ENCODE measurements at regions not wholly inside any gene's neighbourhood (a gene's known extent, or its start where the extent isn't known, plus 50 kb on each side); places are given as distances from the start of the nearest gene placed in this dataset.

- DNase-seq (ENCODE audit: low read depth in 4 of 4, low spot score in 1 of 4): no peak
These were observed 125.1 kb upstream of the VIPR2 start for GRCh38 chr7:159269745-159270144.

DNA sequence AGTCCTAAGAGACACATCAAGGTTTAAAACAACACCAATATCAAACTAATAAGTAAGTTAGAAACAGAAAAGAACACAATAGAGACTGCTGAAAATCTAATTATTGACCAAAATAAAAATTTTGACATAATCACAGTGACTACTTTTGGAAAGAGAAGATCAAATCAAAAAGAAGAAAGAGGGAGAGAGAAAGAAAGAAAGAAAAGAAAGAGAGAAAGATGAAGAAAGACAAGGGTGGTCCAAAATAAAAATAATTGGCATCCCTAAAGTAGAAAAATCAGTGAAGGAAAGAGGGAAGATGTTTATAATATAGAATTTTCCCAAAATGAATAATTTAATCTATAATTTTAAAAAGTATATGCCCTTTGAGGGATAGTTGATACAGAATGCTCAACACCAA is 118.8 kb upstream of the VIPR2 start:
- no peak for DNase-seq (ENCODE audit: low read depth in 4 of 4, low spot score in 1 of 4)

DNA sequence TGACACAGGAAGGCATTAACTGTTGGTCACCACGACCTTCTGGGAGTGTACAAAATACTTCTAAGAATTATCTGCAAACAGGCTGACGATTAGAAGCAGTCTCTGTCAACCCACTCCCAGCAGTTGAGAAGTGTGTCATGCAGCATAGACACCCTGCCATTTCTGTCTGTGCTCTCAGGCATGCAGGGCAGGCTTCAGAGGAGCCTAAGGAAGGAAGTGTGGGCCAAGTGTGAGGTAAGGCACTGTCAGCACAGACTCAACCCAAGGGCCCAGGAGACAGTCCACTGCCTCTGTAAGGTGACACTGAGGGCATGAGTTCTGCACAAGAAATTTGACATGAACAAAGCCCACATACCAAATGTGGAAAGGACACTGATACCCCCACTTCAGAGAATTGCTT is 109.0 kb upstream of the VIPR2 start:
- DNase-seq (ENCODE audit: low read depth in 4 of 4, low spot score in 1 of 4): no peak

DNA sequence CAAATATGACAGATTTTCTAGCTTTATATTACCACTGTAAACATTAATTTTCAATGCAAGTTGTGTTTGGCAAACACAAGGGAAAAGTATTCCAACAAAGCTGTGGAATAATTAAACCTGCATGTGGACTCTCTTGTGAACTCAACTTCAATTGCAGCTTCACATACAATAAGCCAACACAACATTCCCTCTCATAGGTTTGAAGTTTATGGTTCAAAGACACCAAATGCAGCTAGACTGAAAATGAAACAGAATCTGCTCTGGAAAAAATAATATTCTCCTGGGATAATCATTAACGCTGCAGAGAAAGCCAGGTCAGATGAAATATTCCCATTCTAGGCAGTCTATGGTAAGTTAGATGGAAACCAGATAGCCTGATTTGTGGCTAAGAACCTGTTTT is 105.8 kb upstream of the VIPR2 start:
- DNase-seq (ENCODE audit: low read depth in 4 of 4, low spot score in 1 of 4): no peak

- DNase-seq (ENCODE audit: low read depth in 4 of 4, low spot score in 1 of 4): no peak
These were observed 105.0 kb upstream of the VIPR2 start for GRCh38 chr7:159249671-159250070.

GRCh38 chr7:159247910-159248309 is 103.2 kb upstream of the VIPR2 start:
- DNase-seq (ENCODE audit: low read depth in 4 of 4, low spot score in 1 of 4): no peak

DNA sequence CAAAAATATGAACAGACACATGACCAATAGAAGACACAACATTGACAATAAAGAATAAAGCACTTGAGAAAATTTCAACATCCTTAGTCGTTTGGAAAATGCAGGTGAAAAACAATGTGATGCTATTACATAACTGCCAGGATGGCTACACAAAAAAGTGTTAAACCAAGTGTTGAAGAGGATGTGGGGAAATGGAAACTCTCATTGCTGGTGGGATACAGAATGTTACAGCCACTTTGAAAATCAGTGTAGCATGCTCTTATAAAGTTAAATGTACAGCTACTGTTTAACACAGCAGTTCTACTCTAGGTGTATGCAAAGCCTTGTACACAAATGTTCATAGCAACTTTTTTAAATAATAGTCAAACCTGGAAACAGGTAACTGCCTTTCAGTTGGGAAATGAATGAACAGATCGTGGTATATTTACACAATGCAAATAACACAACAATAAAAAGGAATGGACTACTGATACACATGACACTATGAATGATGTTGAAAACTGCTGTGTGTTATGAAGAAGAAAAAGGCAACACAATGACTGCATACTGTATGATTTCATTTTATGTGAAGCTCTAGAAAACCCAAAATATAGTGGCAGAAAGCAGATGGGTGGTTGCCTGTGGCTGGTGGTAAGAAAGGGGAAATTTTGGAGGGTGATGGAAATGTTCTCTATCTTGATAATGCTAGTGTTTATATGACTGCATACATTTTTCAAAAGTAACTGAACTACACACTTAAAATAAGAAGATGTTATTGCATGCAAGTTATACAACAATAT is 102.2 kb upstream of the VIPR2 start:
- DNase-seq (ENCODE audit: low read depth in 4 of 4, low spot score in 1 of 4): no peak

DNA sequence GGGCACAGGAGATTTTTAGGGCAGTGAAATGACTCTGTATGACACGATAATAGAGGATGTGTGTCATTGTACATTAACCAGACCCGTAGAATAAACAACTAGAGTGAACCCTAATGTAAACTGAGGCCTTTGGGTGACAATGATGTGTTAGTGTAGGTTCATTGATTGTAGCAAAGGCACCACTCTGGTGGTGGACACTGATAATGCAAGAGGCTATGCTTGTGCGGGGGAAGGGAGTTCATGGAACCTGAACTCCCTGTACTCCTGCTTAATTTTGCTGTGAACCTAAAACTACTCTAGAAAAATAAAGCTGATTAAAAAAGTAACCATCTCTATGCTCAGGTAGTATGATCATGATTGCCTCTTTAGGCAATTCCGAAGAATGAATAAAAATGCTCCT is 96.3 kb upstream of the VIPR2 start:
- no peak for DNase-seq (ENCODE audit: low read depth in 4 of 4, low spot score in 1 of 4)

- DNase-seq (ENCODE audit: low read depth in 4 of 4, low spot score in 1 of 4): no peak
These were observed 94.4 kb upstream of the VIPR2 start for GRCh38 chr7:159239028-159239427.

DNA sequence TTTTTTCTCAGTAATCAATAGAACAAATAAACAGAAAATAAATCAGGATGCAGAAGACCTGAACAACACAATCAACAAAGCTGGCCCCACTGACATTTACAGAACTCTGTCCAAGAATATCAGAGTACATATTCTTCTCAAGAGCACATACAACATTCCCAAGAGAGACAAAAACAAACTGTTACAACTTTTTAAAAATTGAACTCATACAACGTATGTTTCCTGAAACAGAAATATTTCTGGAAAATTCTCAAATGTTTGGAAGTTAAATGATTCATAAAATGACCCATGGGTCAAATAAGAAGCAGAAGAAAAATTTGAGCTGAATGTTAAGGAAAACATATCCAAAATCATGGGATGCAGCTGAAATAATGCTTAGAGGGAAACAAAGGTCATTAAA is 93.9 kb upstream of the VIPR2 start:
- DNase-seq (ENCODE audit: low read depth in 4 of 4, low spot score in 1 of 4): no peak

DNA sequence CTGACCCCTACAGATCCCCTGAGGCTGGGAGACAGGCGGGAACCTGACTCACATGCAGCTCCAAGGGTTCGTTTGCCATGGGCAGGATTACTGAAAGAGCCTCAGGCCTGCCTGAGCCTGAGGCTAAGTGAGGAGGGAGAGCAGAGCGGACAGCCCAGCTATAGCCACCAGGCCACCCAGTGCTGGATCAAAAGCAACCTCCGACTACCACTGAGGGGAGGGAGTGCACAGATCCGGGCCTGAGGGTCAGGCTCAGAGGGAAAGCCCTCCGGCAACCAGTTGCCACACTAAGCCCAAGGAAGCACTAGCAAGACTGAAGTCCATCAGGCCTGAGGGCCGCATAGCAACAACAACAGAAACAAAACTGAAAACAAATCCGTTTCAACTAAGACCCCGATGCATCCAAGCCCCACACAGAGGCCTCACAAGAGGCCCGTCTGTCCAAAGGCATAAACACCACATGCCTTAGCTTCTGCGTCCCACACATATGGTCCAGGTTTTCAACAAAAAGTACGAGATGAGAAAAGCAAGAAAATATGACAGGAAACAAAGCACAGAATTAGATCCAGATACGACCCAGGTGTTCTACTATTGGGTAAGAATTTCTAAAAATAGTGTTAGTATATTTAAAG is 92.5 kb upstream of the VIPR2 start:
- DNase-seq (ENCODE audit: low read depth in 4 of 4, low spot score in 1 of 4): no peak

DNA sequence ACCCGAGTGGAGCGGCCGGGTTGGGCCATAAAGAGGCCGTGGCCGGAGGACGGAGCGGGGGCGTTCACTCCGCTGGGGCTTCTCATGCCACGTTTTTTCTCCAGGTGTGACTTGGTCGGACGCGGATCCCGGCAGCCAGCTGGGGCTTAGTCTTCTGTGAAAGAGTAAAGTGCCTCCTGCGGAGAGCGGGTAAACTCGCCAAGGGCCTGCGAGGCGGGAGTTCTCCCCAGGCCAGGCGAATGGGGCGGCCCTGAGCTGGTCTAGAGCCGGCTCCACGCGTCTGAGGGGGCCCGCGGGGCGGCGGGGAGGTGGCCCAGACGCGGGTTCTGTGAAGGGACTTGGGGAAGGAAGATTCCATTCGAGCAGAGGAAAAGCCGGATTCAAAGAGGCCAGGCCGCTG is 86.3 kb upstream of the VIPR2 start:
- no peak for DNase-seq (ENCODE audit: low read depth in 4 of 4, low spot score in 1 of 4)

GRCh38 chr7:159229683-159230475 is 85.2 kb upstream of the VIPR2 start:
- DNase-seq (ENCODE audit: low read depth in 4 of 4, low spot score in 1 of 4): no peak

- no peak for DNase-seq (ENCODE audit: low read depth in 4 of 4, low spot score in 1 of 4)
These were observed 82.8 kb upstream of the VIPR2 start for GRCh38 chr7:159227433-159227832.

- DNase-seq (ENCODE audit: low read depth in 4 of 4, low spot score in 1 of 4): no peak
These were observed 81.5 kb upstream of the VIPR2 start for GRCh38 chr7:159226011-159226702.

GRCh38 chr7:159218607-159219006 is 73.9 kb upstream of the VIPR2 start:
- DNase-seq (ENCODE audit: low read depth in 4 of 4, low spot score in 1 of 4): no peak

DNA sequence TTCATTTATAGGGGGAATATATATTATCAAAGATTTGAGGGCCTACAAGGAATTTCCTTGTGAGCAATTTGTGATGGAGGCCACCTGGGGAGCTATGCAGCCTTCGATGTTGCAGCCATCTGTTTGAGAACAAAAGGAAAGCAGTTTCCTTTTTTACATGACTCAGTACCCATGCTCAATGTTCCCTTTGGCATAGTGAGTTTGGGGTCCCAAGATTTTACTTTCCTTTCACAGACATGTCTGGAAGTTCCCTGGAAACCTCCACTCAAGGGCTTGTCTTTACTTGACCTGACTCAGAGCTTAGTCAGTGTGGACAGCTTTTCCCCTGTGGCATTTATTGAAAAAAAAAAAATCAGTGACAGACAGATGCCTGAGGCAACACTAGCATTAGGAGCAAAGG is 73.5 kb upstream of the VIPR2 start:
- DNase-seq (ENCODE audit: low read depth in 4 of 4, low spot score in 1 of 4): no peak

GRCh38 chr7:159215076-159215475 is 70.4 kb upstream of the VIPR2 start:
- no peak for DNase-seq (ENCODE audit: low read depth in 4 of 4, low spot score in 1 of 4)

GRCh38 chr7:159213253-159213652 is 68.6 kb upstream of the VIPR2 start:
- no peak for DNase-seq (ENCODE audit: low read depth in 4 of 4, low spot score in 1 of 4)

DNA sequence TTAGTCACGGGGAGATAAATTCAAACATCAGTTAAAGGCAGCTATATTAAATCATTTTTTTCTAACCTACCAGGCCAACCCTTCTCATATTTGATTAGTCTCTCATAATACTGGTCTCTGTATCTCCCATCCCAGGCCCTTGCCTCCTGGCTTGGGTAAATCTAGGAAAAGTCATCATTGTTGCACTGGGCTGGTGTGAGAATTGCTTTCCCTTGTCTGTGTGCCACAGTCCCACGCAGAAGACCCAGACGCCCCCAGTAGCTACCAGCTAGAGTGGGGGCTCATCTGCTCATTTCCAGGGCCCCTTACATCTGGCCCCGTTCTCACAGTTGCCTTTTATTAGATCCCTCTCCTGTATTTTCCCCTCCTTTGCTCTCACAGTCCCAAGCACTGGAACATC is 67.6 kb upstream of the VIPR2 start:
- DNase-seq (ENCODE audit: low read depth in 4 of 4, low spot score in 1 of 4): no peak

- no peak for DNase-seq (ENCODE audit: low read depth in 4 of 4, low spot score in 1 of 4)
These were observed 67.0 kb upstream of the VIPR2 start for GRCh38 chr7:159211540-159212182.
